Vagina (tissue), 2 donors: ENCODE measurements at regions not wholly inside any gene's neighbourhood (a gene's known extent, or its start where the extent isn't known, plus 50 kb on each side); places are given as distances from the start of the nearest gene placed in this dataset.

ENCODE experiments used
- POLR2AphosphoS5 ChIP-seq, 2 donors: sonication (generic); formaldehyde crosslinking; IDR thresholded peaks; one replicate each; pipeline ENCODE4 v1.9.0; 2017; ENCODE audit warnings: antibody characterized with exemption in 2 of 2, mild to moderate bottlenecking in 2 of 2, low read depth in 1 of 2; ENCODE audit not compliant: insufficient read depth in 1 of 2
- TF ChIP-seq, protein P1 (sequence below), 3 experiments: fragments of 450-650 bp in 2 of 3; fragments of 200-600 bp in 1 of 3; sonication (generic) in 1 of 3; IDR thresholded peaks; one replicate each; pipeline ENCODE4 v1.5.1; 2017 to 2019; ENCODE audit warnings: antibody characterized with exemption in 3 of 3, mild to moderate bottlenecking in 2 of 3, moderate library complexity in 2 of 3

GRCh38 chr20:17849138-17849900 is 119.3 kb downstream of the SNX5 start:
- TF ChIP-seq, protein P1, sequence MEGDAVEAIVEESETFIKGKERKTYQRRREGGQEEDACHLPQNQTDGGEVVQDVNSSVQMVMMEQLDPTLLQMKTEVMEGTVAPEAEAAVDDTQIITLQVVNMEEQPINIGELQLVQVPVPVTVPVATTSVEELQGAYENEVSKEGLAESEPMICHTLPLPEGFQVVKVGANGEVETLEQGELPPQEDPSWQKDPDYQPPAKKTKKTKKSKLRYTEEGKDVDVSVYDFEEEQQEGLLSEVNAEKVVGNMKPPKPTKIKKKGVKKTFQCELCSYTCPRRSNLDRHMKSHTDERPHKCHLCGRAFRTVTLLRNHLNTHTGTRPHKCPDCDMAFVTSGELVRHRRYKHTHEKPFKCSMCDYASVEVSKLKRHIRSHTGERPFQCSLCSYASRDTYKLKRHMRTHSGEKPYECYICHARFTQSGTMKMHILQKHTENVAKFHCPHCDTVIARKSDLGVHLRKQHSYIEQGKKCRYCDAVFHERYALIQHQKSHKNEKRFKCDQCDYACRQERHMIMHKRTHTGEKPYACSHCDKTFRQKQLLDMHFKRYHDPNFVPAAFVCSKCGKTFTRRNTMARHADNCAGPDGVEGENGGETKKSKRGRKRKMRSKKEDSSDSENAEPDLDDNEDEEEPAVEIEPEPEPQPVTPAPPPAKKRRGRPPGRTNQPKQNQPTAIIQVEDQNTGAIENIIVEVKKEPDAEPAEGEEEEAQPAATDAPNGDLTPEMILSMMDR (IDR thresholded peaks at IDR 0.05) = no peak
- no peak for TF ChIP-seq POLR2AphosphoS5 (IDR thresholded peaks at IDR 0.05; ENCODE audit: insufficient read depth in 1 of 2, low read depth in 1 of 2)
